ENCODE measurements at regions not wholly inside any gene's neighbourhood (a gene's known extent, or its start where the extent isn't known, plus 50 kb on each side); places are given as distances from the start of the nearest gene placed in this dataset.
A peak's percentile ranks its signal among the peaks of the same experiment; 100 is the strongest.
"Not testable (repeated sequence)": the region's sequence is repeated elsewhere in the genome, so short reads cannot be mapped to it uniquely, and the experiment has no call there.

GRCh38 chr4:43560047-43560446 lies 667.5 kb downstream of the GRXCR1 start:
- TF ChIP-seq POLR2A (IDR thresholded peaks at IDR 0.05; ENCODE audit: low read depth, low read length) = no peak
- no peak for TF ChIP-seq TAF1 (IDR thresholded peaks at IDR 0.05; ENCODE audit: borderline replicate concordance, low read depth, low read length)
- TF ChIP-seq POLR2AphosphoS5 (IDR thresholded peaks at IDR 0.05; ENCODE audit: low read depth, low read length) = no peak
- no peak for DNase-seq (ENCODE audit: insufficient read length)
- no peak for FAIRE-seq

DNA sequence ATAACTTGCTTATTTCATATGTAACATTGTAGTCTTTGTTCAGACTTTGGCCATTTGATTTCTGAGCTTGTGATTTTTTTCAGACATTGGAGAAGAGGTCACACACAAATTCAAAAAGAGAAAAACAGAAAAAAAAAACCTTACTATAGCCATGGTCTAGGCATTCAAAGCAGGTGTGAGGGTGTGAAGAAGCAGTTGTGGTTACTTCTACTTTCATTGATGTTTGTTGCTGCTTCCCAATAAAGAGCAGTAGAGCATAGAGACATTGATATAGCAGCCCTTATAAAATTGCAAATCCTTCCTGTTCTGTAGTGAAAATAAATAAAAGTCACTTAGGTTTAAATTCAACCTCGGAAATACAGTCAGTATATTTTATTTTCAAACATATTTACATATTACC lies 671.6 kb downstream of the GRXCR1 start:
- TF ChIP-seq POLR2AphosphoS5 (IDR thresholded peaks at IDR 0.05; ENCODE audit: low read depth, low read length) (no peak), TAF1 (IDR thresholded peaks at IDR 0.05; ENCODE audit: borderline replicate concordance, low read depth, low read length) (no peak), POLR2A (IDR thresholded peaks at IDR 0.05; ENCODE audit: low read depth, low read length) (no peak)
- no peak for DNase-seq (ENCODE audit: insufficient read length)
- FAIRE-seq = no peak

DNA sequence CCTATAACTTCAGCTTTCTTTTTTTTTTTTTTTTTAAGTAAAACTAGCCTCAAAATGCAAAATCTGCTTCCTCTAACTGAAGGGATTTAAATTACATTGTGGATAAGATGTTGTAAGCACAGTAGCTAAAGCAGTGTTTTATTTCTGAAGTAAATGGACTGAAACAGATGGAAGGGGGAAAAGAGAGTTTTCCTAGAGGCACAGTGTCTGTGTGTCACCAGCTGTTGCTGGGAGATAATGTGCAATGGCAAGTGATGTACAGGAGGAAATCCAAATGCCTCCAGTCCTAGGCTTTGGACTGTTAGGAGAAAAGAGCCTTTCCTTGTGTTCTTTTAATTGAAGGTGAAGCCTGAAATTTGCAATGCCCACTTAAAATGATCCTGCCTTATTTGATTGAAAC lies 672.1 kb downstream of the GRXCR1 start:
- FAIRE-seq (no peak), DNase-seq (ENCODE audit: insufficient read length) (no peak)
- TF ChIP-seq POLR2A (IDR thresholded peaks at IDR 0.05; ENCODE audit: low read depth, low read length) (no peak), POLR2AphosphoS5 (IDR thresholded peaks at IDR 0.05; ENCODE audit: low read depth, low read length) (no peak), TAF1 (IDR thresholded peaks at IDR 0.05; ENCODE audit: borderline replicate concordance, low read depth, low read length) (no peak)

DNA sequence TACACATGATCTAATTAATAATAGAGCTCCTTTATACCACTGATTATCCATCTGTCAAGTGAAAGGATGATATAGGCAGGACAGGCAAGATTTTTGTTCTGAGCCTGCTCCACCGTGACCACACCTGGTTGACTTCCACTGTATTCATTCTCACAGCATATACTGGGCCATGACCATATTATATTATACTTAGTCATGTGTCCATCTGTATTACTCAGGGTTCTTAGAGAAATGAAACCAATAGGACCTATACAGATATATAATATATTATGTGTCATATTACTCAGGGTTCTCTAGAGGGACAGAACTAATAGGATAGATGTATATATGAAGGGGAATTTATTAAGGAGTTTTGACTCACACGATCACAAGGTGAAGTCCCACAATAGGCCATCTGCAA lies 675.1 kb downstream of the GRXCR1 start:
- TF ChIP-seq POLR2AphosphoS5 (IDR thresholded peaks at IDR 0.05; ENCODE audit: low read depth, low read length) (no peak), POLR2A (IDR thresholded peaks at IDR 0.05; ENCODE audit: low read depth, low read length) (no peak), TAF1 (IDR thresholded peaks at IDR 0.05; ENCODE audit: borderline replicate concordance, low read depth, low read length) (no peak)
- DNase-seq (ENCODE audit: insufficient read length) (no peak), FAIRE-seq (no peak)

DNA sequence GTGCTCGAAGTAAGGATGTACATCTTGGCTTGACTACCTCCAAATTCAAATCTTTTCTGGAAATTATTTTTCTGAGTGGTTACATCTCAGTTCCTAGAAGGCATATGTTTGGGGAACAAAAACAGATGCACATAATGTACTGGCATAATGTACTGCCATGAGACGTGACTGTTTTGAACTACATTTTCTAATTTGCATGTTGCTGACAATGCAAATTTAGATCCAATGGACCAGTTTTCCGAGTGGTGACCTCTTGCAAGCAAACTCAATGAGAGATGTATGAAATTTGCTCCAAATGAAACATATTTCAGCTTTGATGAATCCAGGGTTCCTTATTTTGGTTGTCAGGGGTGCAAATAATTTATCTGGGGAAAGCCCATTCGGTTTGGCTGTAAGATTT lies 694.3 kb downstream of the GRXCR1 start:
- FAIRE-seq (no peak), DNase-seq (ENCODE audit: insufficient read length) (no peak)
- TF ChIP-seq POLR2AphosphoS5 (IDR thresholded peaks at IDR 0.05; ENCODE audit: low read depth, low read length) (no peak), TAF1 (IDR thresholded peaks at IDR 0.05; ENCODE audit: borderline replicate concordance, low read depth, low read length) (no peak), POLR2A (IDR thresholded peaks at IDR 0.05; ENCODE audit: low read depth, low read length) (no peak)

DNA sequence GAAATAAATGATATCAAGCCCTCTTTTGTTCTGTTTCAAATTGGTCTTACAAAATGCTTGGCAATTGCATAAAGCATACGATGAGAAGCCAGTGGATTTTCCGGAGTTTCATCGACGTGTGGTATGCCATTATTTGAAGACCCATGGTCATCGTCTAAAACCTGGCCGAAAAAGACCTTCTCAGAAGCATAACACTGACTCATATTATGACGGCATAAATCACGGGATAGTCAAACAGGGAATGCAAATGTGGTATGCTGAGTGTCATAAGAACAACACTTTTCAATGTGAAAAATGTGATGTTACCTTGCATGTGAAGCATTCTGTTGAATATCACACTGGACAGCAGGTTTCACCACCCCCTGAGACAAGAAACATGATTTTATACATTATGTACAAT lies 695.2 kb downstream of the GRXCR1 start:
- no peak for DNase-seq (ENCODE audit: insufficient read length)
- peak; percentile 5 for FAIRE-seq
- TF ChIP-seq POLR2A (IDR thresholded peaks at IDR 0.05; ENCODE audit: low read depth, low read length) = no peak
- TF ChIP-seq TAF1 (IDR thresholded peaks at IDR 0.05; ENCODE audit: borderline replicate concordance, low read depth, low read length) = no peak
- TF ChIP-seq POLR2AphosphoS5 (IDR thresholded peaks at IDR 0.05; ENCODE audit: low read depth, low read length) = no peak

- DNase-seq (ENCODE audit: insufficient read length) (no peak), FAIRE-seq (no peak)
- TF ChIP-seq POLR2A (IDR thresholded peaks at IDR 0.05; ENCODE audit: low read depth, low read length) (no peak), TAF1 (IDR thresholded peaks at IDR 0.05; ENCODE audit: borderline replicate concordance, low read depth, low read length) (no peak), POLR2AphosphoS5 (IDR thresholded peaks at IDR 0.05; ENCODE audit: low read depth, low read length) (no peak)
Observed at GRCh38 chr4:43607400-43607799, 714.9 kb downstream of the GRXCR1 start.

GRCh38 chr4:43607827-43608461 lies 715.4 kb downstream of the GRXCR1 start:
- FAIRE-seq (no peak), DNase-seq (ENCODE audit: insufficient read length) (no peak)
- TF ChIP-seq POLR2A (IDR thresholded peaks at IDR 0.05; ENCODE audit: low read depth, low read length) (no peak), TAF1 (IDR thresholded peaks at IDR 0.05; ENCODE audit: borderline replicate concordance, low read depth, low read length) (no peak), POLR2AphosphoS5 (IDR thresholded peaks at IDR 0.05; ENCODE audit: low read depth, low read length) (no peak)

GRCh38 chr4:43619219-43619618 lies 726.7 kb downstream of the GRXCR1 start:
- no peak for FAIRE-seq
- TF ChIP-seq POLR2AphosphoS5 (IDR thresholded peaks at IDR 0.05; ENCODE audit: low read depth, low read length) (no peak), TAF1 (IDR thresholded peaks at IDR 0.05; ENCODE audit: borderline replicate concordance, low read depth, low read length) (no peak), POLR2A (IDR thresholded peaks at IDR 0.05; ENCODE audit: low read depth, low read length) (no peak)
- no peak for DNase-seq (ENCODE audit: insufficient read length)

DNA sequence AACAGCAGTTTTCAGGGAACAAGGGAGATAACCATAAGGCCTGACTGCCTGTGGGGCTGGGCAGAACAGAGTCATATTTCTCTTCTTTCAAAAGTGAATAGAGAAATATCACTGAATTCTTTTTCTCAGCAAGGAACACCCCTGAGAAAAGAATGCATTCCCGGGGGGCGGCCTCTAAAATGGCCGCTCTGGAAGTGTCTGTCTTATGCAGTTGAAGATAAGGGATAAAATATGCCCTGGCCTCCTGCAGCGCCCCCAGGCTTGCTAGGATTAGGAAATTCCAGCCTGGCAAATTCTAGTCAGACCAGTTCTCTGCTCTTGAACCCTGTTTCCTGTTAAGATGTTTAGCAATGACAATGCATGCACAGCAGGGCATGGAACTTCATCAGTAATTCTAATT lies 745.4 kb downstream of the GRXCR1 start:
- DNase-seq (ENCODE audit: insufficient read length); FAIRE-seq: not testable (repeated sequence)

DNA sequence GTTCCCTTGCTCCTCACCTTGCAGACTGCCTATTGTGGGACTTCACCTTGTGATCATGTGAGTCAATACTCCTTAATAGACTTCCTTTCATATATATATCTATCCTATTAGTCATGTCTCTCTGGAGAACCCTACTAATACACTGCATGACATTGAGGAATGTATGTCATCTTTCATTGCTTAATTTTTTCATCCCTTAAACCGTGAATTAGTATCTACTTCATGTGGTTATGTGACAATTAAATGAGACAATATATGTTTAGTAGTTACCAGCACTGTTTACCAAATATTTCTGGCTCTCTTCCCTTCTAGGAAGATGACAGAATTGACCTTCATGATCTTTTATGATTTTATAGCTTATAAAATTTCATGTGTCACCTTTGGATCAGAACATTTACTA lies 759.5 kb downstream of the GRXCR1 start:
- FAIRE-seq (no peak), DNase-seq (ENCODE audit: insufficient read length) (no peak)
- no peak for TF ChIP-seq TAF1 (IDR thresholded peaks at IDR 0.05; ENCODE audit: borderline replicate concordance, low read depth, low read length)
- no peak for TF ChIP-seq POLR2A (IDR thresholded peaks at IDR 0.05; ENCODE audit: low read depth, low read length)

GRCh38 chr4:43659547-43659946 lies 767.0 kb downstream of the GRXCR1 start:
- DNase-seq (ENCODE audit: insufficient read length); FAIRE-seq: not testable (repeated sequence)

GRCh38 chr4:43672265-43672885 lies 776.2 kb downstream of the KCTD8 start:
- DNase-seq (ENCODE audit: insufficient read length); FAIRE-seq: not testable (repeated sequence)

Data from GM12892 (cell line).